ENCODE measurements at regions not wholly inside any gene's neighbourhood (a gene's known extent, or its start where the extent isn't known, plus 50 kb on each side); places are given as distances from the start of the nearest gene placed in this dataset.
"Not testable (repeated sequence)": the region's sequence is repeated elsewhere in the genome, so short reads cannot be mapped to it uniquely, and the experiment has no call there.

GRCh38 chr2:226550801-226551200 lies 248.8 kb downstream of the IRS1 start:
- H3K36me3 Mint-ChIP-seq = no peaks in the 10 kb centered on the region
- POLR2A ChIA-PET = no interaction called here

GRCh38 chr2:226548732-226549131 lies 250.9 kb downstream of the IRS1 start:
- H3K4me3 ChIP-seq (ENCODE audit: low read length) = no peak overlapping the region
- no peak for DNase-seq
- no peaks in the 10 kb centered on the region for H3K36me3 ChIP-seq (ENCODE audit: control insufficient read depth in 2 of 3, insufficient read depth in 3 of 3, low read length in 3 of 3)
- H3K27me3 ChIP-seq (ENCODE audit: control insufficient read depth in 2 of 2, insufficient read depth in 2 of 2, low read length in 2 of 2) = no peaks in the 10 kb centered on the region
- H3K4me1 ChIP-seq (ENCODE audit: control insufficient read depth in 2 of 2, insufficient read depth in 2 of 2, low read length in 2 of 2) = no peaks in the 10 kb centered on the region
- intact Hi-C loops (cut with micrococcal nuclease) = no loop called here
- H3K4me1 Mint-ChIP-seq = peaks cover 0 to 1% (median 0%) of the 10 kb centered on the region in 7 donors
- H3K27ac ChIP-seq (ENCODE audit: low read depth, low read length) = no peak overlapping the region
- no peak overlapping the region for H3K4me3 Mint-ChIP-seq
- peaks cover 0 to 3% (median 0%) of the 10 kb centered on the region in 11 donors for H3K9me3 Mint-ChIP-seq
- POLR2A ChIA-PET = no interaction called here
- H3K36me3 Mint-ChIP-seq = no peaks in the 10 kb centered on the region
- peaks cover 4 to 20% (median 10%) of the 10 kb centered on the region in 5 donors for H3K27me3 Mint-ChIP-seq
- CTCF ChIA-PET = no interaction called here
- H3K9me3 ChIP-seq (ENCODE audit: control insufficient read depth in 2 of 3, low read length in 3 of 3) = no peaks in the 10 kb centered on the region
- ATAC-seq = no peak
- H3K27ac Mint-ChIP-seq = no peak overlapping the region

More at GRCh38 chr2:226550801-226551200, 248.8 kb downstream of the IRS1 start:
- ATAC-seq (no peak), DNase-seq (no peak)
- H3K4me1 Mint-ChIP-seq = peaks cover 0 to 1% (median 0%) of the 10 kb centered on the region in 7 donors
- intact Hi-C loops (cut with micrococcal nuclease) = no loop called here
- Histone ChIP-seq H3K4me3 (ENCODE audit: low read length) (no peak overlapping the region), H3K36me3 (ENCODE audit: control insufficient read depth in 2 of 3, insufficient read depth in 3 of 3, low read length in 3 of 3) (no peaks in the 10 kb centered on the region), H3K4me1 (ENCODE audit: control insufficient read depth in 2 of 2, insufficient read depth in 2 of 2, low read length in 2 of 2) (no peaks in the 10 kb centered on the region), H3K9me3 (ENCODE audit: control insufficient read depth in 2 of 3, low read length in 3 of 3) (no peaks in the 10 kb centered on the region), H3K27ac (ENCODE audit: low read depth, low read length) (no peak overlapping the region), H3K27me3 (ENCODE audit: control insufficient read depth in 2 of 2, insufficient read depth in 2 of 2, low read length in 2 of 2) (no peaks in the 10 kb centered on the region)
- no peak overlapping the region for H3K27ac Mint-ChIP-seq
- peaks cover 0 to 20% (median 5%) of the 10 kb centered on the region in 5 donors for H3K27me3 Mint-ChIP-seq
- peaks cover 0 to 3% (median 0%) of the 10 kb centered on the region in 11 donors for H3K9me3 Mint-ChIP-seq
- H3K4me3 Mint-ChIP-seq = no peak overlapping the region
- CTCF ChIA-PET = no interaction called here

- Histone ChIP-seq H3K36me3 (ENCODE audit: control insufficient read depth in 2 of 3, insufficient read depth in 3 of 3, low read length in 3 of 3) (no peaks in the 10 kb centered on the region), H3K4me1 (ENCODE audit: control insufficient read depth in 2 of 2, insufficient read depth in 2 of 2, low read length in 2 of 2) (no peaks in the 10 kb centered on the region), H3K9me3 (ENCODE audit: control insufficient read depth in 2 of 3, low read length in 3 of 3) (no peaks in the 10 kb centered on the region), H3K27ac (ENCODE audit: low read depth, low read length) (no peak overlapping the region), H3K4me3 (ENCODE audit: low read length) (no peak overlapping the region), H3K27me3 (ENCODE audit: control insufficient read depth in 2 of 2, insufficient read depth in 2 of 2, low read length in 2 of 2) (no peaks in the 10 kb centered on the region)
- Mint-ChIP-seq H3K4me1 (no peaks in the 10 kb centered on the region), H3K27ac (no peak overlapping the region), H3K36me3 (no peaks in the 10 kb centered on the region), H3K9me3 (peaks cover 0 to 7% (median 2%) of the 10 kb centered on the region in 11 donors), H3K4me3 (no peak overlapping the region), H3K27me3 (peaks cover 8 to 20% (median 11%) of the 10 kb centered on the region in 5 donors)
- POLR2A ChIA-PET = no interaction called here
- DNase-seq (no peak), ATAC-seq (no peak)
- CTCF ChIA-PET = interaction anchor here (0.6 kb wide), 1 partner anchor 880 kb away, joined by 3 read pairs; no protein-coding TSS in a partner anchor
- intact Hi-C loops (cut with micrococcal nuclease) = no loop called here
Measured at GRCh38 chr2:226544596-226545210, 254.9 kb downstream of the IRS1 start.

- peaks cover 7 to 26% (median 16%) of the 10 kb centered on the region in 5 donors for H3K27me3 Mint-ChIP-seq
- no peaks in the 10 kb centered on the region for H3K4me1 ChIP-seq (ENCODE audit: control insufficient read depth in 2 of 2, insufficient read depth in 2 of 2, low read length in 2 of 2)
- CTCF ChIA-PET = no interaction called here
- H3K27me3 ChIP-seq (ENCODE audit: control insufficient read depth in 2 of 2, insufficient read depth in 2 of 2, low read length in 2 of 2) = no peaks in the 10 kb centered on the region
- H3K4me3 Mint-ChIP-seq = no peak overlapping the region
- POLR2A ChIA-PET = no interaction called here
- H3K36me3 ChIP-seq (ENCODE audit: control insufficient read depth in 2 of 3, insufficient read depth in 3 of 3, low read length in 3 of 3) = no peaks in the 10 kb centered on the region
- H3K9me3 Mint-ChIP-seq = peaks cover 0 to 7% (median under 1%) of the 10 kb centered on the region in 11 donors
- DNase-seq = no peak
- no peak overlapping the region for H3K4me3 ChIP-seq (ENCODE audit: low read length)
- ATAC-seq = no peak
- H3K9me3 ChIP-seq (ENCODE audit: control insufficient read depth in 2 of 3, low read length in 3 of 3) = no peaks in the 10 kb centered on the region
- no peak overlapping the region for H3K27ac ChIP-seq (ENCODE audit: low read depth, low read length)
- no peaks in the 10 kb centered on the region for H3K36me3 Mint-ChIP-seq
- intact Hi-C loops (cut with micrococcal nuclease) = no loop called here
- H3K4me1 Mint-ChIP-seq = no peaks in the 10 kb centered on the region
- H3K27ac Mint-ChIP-seq = no peak overlapping the region
Measured at GRCh38 chr2:226540204-226540994, 259.2 kb downstream of the IRS1 start.

- Histone ChIP-seq H3K27me3 (ENCODE audit: control insufficient read depth in 2 of 2, insufficient read depth in 2 of 2, low read length in 2 of 2) (no peaks in the 10 kb centered on the region), H3K4me3 (ENCODE audit: low read length) (no peak overlapping the region), H3K9me3 (ENCODE audit: control insufficient read depth in 2 of 3, low read length in 3 of 3) (no peaks in the 10 kb centered on the region), H3K4me1 (ENCODE audit: control insufficient read depth in 2 of 2, insufficient read depth in 2 of 2, low read length in 2 of 2) (no peaks in the 10 kb centered on the region), H3K27ac (ENCODE audit: low read depth, low read length) (no peak overlapping the region), H3K36me3 (ENCODE audit: control insufficient read depth in 2 of 3, insufficient read depth in 3 of 3, low read length in 3 of 3) (no peaks in the 10 kb centered on the region)
- POLR2A ChIA-PET = no interaction called here
- H3K36me3 Mint-ChIP-seq = no peaks in the 10 kb centered on the region
- DNase-seq = no peak
- H3K27me3 Mint-ChIP-seq = peaks cover 0 to 17% (median 8%) of the 10 kb centered on the region in 5 donors
- no peak overlapping the region for H3K27ac Mint-ChIP-seq
- CTCF ChIA-PET = no interaction called here
- intact Hi-C loops (cut with micrococcal nuclease) = no loop called here
- ATAC-seq = no peak
- H3K4me1 Mint-ChIP-seq = no peaks in the 10 kb centered on the region
- H3K9me3 Mint-ChIP-seq = peaks cover 0 to 3% (median 0%) of the 10 kb centered on the region in 11 donors
- H3K4me3 Mint-ChIP-seq = no peak overlapping the region
Measured at GRCh38 chr2:226536410-226536809, 263.2 kb downstream of the IRS1 start.

- H3K4me1 Mint-ChIP-seq; DNase-seq; H3K9me3 ChIP-seq (ENCODE audit: control insufficient read depth in 2 of 3, low read length in 3 of 3); CTCF ChIA-PET; H3K27me3 ChIP-seq (ENCODE audit: control insufficient read depth in 2 of 2, insufficient read depth in 2 of 2, low read length in 2 of 2); intact Hi-C loops (cut with micrococcal nuclease); H3K4me3 Mint-ChIP-seq; H3K36me3 ChIP-seq (ENCODE audit: control insufficient read depth in 2 of 3, insufficient read depth in 3 of 3, low read length in 3 of 3); H3K4me1 ChIP-seq (ENCODE audit: control insufficient read depth in 2 of 2, insufficient read depth in 2 of 2, low read length in 2 of 2); H3K27ac ChIP-seq (ENCODE audit: low read depth, low read length); POLR2A ChIA-PET; H3K9me3 Mint-ChIP-seq; H3K27ac Mint-ChIP-seq; H3K36me3 Mint-ChIP-seq; ATAC-seq; H3K4me3 ChIP-seq (ENCODE audit: low read length): not testable (repeated sequence)
- peaks cover 0 to 14% (median 0%) of the 10 kb centered on the region in 5 donors for H3K27me3 Mint-ChIP-seq
Measured at GRCh38 chr2:226532976-226533375, 266.6 kb downstream of the IRS1 start.

Data from naive thymus-derived CD4-positive, alpha-beta T cell (primary cell).